ENCODE measurements at regions not wholly inside any gene's neighbourhood (a gene's known extent, or its start where the extent isn't known, plus 50 kb on each side); places are given as distances from the start of the nearest gene placed in this dataset.

DNA sequence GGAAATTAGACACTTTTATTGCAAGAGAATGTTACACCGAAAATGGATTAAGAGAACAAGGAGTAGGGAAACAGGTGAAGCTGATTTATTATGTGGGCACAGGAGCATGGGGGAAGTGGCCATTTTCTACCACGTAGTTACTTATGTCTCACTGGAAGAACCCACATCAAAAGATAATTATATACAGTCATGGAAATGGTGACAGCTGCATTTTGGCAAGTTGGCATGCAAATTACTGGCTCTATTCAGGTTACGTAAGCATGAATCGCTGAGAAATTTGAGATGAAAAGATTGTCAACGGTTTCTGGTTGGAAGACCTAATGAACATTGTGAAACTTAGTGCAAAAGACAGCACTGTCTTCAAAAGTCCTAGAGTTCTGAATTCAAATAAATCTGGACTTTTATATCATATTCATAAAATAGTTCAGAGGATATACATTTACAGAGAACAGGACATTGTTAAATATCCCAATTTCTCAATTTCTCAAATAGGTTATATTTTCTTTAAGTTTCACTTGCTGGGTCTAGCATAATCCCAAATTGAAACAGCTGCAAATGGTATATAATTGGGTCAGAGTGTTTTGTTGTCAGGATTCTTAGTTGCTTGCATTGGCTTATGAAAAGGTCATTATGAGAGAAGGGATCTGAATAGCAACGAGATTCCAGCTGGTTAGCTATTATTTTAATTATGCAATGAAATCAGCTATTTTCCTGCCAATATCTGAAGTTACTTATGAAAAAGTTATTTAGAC is 567.8 kb downstream of the ZPLD1 start (continued):
- TF ChIP-seq CBX8 (IDR thresholded peaks at IDR 0.05; ENCODE audit: borderline replicate concordance, low read depth, low read length) (no peak), FOSL1 (IDR thresholded peaks at IDR 0.05; ENCODE audit: insufficient read depth, low read depth, low read length) (no peak)
